ENCODE measurements at regions not wholly inside any gene's neighbourhood (a gene's known extent, or its start where the extent isn't known, plus 50 kb on each side); places are given as distances from the start of the nearest gene placed in this dataset.

- DNase-seq: no peak
These were observed 862.6 kb upstream of the MAN1A1 start for GRCh38 chr6:120211955-120212792.

DNA sequence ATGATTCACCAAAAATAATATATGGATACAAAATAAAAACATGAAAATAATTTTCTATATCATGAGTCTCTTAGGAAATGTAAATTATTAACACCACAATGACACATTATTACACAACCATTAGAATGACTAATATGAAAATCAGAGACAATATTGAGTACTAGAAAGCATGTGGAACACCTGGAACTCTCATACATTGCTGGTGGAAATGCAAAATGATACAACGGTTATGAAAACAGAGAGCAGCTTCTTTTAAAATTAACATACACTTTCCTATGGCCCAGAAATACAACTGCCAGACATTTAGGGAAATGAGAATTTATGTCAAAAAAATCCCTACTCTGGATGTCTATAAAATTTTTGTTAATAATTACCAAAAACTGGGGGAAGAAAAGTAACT is 853.3 kb upstream of the MAN1A1 start:
- no peak for DNase-seq

DNA sequence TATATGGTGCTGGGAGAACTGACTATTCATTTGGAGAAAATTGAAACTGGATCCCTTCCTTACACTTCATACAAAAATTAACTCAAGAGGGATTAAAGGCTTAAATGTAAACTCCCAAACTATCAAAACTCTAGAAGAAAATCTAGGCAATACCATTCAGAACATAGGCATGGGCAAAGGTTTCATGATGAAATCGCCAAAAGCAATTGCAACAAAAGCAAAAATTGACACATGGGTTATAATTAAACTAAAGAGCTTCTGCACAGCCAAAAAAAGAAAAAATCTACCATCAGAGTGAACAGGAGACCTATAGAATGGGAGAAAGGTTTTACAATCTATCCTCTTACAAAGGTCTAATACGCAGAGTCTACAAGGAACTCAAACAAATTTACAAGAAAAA is 851.3 kb upstream of the MAN1A1 start:
- DNase-seq: no peak

- no peak for DNase-seq
These were observed 848.5 kb upstream of the MAN1A1 start for GRCh38 chr6:120198033-120198432.

- no peak for DNase-seq
These were observed 836.5 kb upstream of the MAN1A1 start for GRCh38 chr6:120186080-120186479.

DNA sequence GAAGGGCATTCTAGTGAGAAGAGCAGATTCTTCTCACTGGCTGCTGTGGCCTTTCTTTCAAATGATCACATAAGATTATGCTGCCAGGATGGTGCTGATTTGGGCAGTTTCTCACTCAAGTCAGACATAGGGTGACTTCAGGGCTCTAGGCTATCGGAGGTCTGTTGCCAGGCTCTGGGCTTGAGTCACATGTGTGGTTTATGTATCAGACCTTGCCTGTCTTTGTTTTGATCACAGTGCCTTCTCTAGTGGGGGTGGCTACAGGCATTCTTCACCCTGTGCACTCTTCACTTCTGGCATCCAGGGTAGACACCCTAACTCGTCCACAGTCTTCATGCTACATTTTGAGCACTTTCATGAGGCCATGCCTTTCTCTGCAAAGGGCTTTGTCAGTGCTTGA is 823.7 kb upstream of the MAN1A1 start:
- DNase-seq: no peak

GRCh38 chr6:120164531-120164930 is 815.0 kb upstream of the MAN1A1 start:
- DNase-seq: no peak

GRCh38 chr6:120157873-120158272 is 808.3 kb upstream of the MAN1A1 start:
- no peak for DNase-seq

- no peak for DNase-seq
These were observed 797.7 kb upstream of the MAN1A1 start for GRCh38 chr6:120147071-120147871.

DNA sequence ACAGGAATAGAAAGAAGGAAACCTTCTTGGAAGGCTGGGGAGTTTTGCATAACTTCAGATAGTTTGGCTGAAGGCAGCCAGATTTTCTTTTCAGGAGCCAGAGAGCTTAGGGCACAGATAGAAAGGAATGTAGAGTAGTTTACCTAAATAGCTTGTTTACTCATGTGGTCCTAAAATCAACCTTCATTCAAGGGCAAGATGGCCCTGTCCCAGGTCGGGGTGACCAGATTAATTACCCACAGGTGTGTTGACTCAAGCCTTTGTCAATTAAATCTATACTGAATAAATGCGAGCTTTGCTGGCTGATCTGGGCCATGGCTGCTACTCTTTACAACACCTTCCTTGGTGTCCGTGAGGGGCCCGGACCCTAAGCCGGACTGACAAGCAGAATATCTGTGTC is 792.0 kb upstream of the MAN1A1 start:
- DNase-seq: no peak

DNA sequence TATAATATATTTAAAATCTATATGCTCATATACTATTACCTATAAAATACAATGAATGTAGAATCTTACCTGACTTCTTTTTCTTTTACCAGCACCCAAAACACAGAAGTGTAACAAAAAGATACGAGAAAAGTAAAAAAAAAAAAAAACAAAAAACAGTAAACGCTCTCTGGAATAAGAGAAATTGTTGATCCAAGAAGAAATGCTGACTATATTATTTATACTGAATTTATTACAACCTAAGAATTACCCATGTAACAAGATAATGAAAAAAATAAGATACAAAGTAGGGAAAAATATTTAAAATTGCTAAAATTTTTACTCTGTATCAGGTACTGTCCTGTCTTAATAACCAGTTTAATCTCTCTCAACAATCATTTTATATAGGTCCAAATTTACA is 787.9 kb upstream of the MAN1A1 start:
- DNase-seq: no peak

DNA sequence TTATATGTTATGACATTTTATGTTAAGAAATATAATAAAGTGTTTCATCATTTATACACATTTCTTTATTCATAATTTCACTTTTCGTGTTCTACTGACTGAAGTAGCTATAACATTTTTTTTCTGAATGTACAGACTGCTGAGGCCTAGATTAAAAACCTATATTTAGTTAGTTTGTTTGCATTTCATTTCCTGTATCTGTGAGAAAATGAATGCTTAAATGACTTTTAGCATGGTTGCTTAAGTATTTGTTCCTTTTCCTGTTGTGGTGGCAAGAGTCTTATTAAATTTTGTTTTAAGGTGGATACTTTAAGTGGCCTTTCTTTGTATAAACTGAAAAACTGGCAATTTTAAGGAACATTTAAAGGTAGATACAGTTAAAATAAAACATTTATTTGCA is 779.7 kb upstream of the MAN1A1 start:
- DNase-seq: no peak

DNA sequence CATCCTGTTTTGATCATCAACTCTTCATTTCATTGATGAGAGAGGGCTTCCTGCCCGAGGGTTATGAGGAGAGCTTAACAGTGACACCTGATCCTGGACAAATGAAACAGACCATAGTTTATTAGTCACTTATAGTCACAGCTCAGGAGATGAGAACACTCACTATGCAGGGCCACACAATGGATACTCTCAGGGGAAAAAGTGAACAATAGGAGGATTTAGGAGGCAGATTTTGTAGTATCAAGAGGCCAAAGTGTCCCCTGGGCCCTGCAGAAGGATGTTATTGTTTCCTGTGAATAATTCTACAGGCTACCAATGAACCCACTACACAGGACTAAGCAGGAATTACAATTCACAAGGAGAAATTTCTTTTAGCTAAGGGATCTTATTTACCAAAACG is 772.8 kb upstream of the MAN1A1 start:
- DNase-seq: no peak

DNA sequence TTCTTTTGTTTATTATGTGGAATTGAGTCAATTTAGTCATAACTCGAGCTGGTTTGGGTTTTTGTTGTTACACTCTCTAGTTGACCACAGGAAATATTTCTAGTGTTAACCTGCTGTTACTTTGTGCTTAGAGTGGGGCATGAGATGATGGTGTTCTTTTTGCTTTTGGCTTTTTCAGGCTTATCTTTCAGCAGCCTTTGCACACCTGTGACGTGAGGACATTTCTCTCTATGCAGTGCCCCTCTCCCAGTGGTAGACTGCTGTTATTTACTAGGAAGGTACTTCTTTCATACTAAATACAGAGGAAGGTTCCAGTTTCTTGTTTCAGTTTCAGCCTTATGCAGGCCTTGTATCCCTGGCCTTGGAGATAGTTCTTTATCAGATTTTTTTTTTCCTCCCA is 766.8 kb upstream of the MAN1A1 start:
- no peak for DNase-seq

GRCh38 chr6:120112980-120113379 is 763.4 kb upstream of the MAN1A1 start:
- no peak for DNase-seq

DNA sequence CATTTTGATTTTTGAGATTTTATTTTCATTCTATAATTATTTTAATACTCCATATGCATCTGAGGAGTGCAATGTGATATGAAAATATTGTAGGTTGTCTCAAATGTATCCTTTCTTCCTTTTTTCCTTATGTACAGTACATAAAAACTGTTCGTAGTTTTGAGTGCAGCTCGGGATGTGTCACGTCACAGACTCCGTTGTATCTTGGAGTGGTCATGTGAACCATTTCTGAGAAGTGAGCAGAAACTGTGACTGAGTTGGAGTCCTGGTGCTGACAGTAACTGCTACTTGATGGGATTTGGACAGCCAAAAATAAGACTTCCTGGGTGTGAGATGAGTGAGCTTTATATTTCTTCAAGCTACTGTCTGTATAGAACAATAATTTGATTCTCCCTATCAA is 761.4 kb upstream of the MAN1A1 start:
- no peak for DNase-seq

DNA sequence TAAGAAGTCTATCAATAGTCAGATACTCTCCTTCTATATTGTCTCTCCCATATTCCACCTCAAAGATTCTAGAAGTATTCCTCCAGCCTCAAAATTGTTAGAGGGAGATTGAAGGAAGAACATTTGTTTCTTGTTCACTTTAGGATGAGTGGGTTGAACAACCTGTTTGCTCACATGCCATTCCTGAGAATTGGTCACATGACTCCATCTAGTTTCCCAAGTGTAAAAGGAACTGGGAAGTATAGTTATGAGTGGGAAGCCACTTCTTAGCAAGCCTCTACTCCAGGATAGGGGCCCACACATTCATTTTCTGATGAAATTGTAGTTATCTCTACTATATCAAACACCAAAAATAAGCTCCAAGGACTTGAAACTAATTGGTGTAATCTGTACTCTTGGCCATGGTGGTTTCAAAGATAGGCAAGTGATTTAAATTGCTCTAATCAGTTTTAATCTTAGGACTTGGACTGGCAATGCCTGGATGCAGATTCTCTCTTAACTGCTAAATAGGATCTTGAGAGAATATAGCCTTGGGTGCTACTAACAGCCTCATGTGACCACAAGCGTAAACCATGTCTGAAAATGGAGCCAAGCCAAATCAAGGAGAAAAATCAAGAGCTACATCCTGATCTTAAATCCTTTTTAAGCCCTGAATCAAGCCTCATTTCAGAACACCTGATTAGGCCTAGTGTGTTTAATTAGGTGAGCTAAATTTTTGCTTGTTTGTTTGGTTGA is 758.7 kb upstream of the MAN1A1 start:
- no peak for DNase-seq

- DNase-seq: no peak
These were observed 754.1 kb upstream of the MAN1A1 start for GRCh38 chr6:120103618-120104017.

DNA sequence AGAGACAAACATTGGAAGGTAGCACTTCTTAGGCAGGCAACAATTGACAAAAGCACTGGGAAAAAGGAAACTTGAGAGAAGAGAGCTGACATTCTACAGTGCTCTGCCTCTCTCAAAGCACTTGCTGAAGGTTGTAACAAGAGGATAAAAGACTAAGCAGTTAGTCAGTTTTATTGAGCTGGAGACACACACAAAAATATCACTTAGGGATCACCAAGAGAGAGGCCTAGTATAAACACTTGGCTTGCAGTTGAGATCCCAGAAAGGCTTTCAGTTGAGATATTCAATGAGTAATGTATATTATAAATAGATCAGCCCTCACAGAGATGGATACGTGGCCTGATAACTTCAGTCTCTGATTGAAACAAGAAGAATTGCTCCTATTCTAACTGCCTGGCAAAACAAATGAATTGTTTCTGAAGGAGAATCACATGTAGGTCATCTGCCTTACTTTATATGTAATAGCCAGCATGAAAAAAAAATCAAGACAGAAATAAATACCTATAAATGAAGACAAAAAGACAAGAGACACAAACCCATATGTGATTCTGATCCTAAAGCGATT is 747.2 kb upstream of the MAN1A1 start:
- DNase-seq: no peak

GRCh38 chr6:120083186-120083585 is 733.6 kb upstream of the MAN1A1 start:
- no peak for DNase-seq

DNA sequence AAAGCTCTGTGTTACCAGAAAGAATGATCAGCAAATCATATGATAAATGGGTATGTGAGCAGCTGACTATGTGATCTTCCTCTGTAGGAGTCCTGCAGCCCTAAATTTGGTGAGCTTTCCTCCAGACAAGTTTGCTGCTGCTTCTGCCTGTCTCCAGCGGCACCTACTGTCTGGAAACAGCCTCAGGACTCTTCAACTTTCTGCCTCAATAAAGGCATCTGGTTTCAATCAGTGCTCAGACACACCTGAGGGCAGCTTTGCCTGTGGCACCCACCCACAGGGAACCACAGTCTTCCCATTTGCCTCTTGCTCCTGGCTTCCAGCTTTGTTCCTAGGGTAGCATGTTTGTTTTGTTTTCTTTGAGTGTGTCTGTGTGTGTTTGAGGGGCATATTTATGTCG is 727.9 kb upstream of the MAN1A1 start:
- no peak for DNase-seq

- no peak for DNase-seq
These were observed 708.8 kb upstream of the MAN1A1 start for GRCh38 chr6:120058410-120058809.

GRCh38 chr6:120056085-120056484 is 706.5 kb upstream of the MAN1A1 start:
- DNase-seq: no peak

Data from activated CD4-positive, alpha-beta T cell treated with anti-CD3 and anti-CD28 coated beads for 1 hour (primary cell).